ENCODE measurements at regions not wholly inside any gene's neighbourhood (a gene's known extent, or its start where the extent isn't known, plus 50 kb on each side); places are given as distances from the start of the nearest gene placed in this dataset.

GRCh38 chr2:65639156-65639864 is 206.9 kb upstream of the SPRED2 start:
- no peak for TF ChIP-seq CTCF (IDR thresholded peaks at IDR 0.05)
- DNase-seq (ENCODE audit: low spot score), result no peak
- Histone ChIP-seq H3K4me3 (no peak overlapping the region), H3K27ac (no peak overlapping the region)

- TF ChIP-seq CTCF (IDR thresholded peaks at IDR 0.05), result no peak
- Histone ChIP-seq H3K27ac (no peak overlapping the region), H3K4me3 (no peak overlapping the region)
- no peak for DNase-seq (ENCODE audit: low spot score)
Measured at GRCh38 chr2:65638443-65638842, 206.0 kb upstream of the SPRED2 start.

- no peak for TF ChIP-seq CTCF (IDR thresholded peaks at IDR 0.05)
- no peak overlapping the region for H3K27ac ChIP-seq
- DNase-seq (ENCODE audit: low spot score), result no peak
- H3K4me3 ChIP-seq, result no peak overlapping the region
Measured at GRCh38 chr2:65636813-65637483, 204.5 kb upstream of the SPRED2 start.

- no peak for DNase-seq (ENCODE audit: low spot score)
- no peak for TF ChIP-seq CTCF (IDR thresholded peaks at IDR 0.05)
- Histone ChIP-seq H3K27ac (no peak overlapping the region), H3K4me3 (no peak overlapping the region)
Measured at GRCh38 chr2:65636024-65636423, 203.6 kb upstream of the SPRED2 start.

- no peak for TF ChIP-seq CTCF (IDR thresholded peaks at IDR 0.05)
- no peak overlapping the region for H3K4me3 ChIP-seq
- DNase-seq (ENCODE audit: low spot score), result no peak
- no peak overlapping the region for H3K27ac ChIP-seq
Measured at GRCh38 chr2:65634304-65634703, 201.9 kb upstream of the SPRED2 start.

- no peak overlapping the region for H3K27ac ChIP-seq
- TF ChIP-seq CTCF (IDR thresholded peaks at IDR 0.05), result no peak
- no peak for DNase-seq (ENCODE audit: low spot score)
- no peak overlapping the region for H3K4me3 ChIP-seq
Measured at GRCh38 chr2:65630643-65631042, 198.2 kb upstream of the SPRED2 start.

GRCh38 chr2:65628156-65628555 is 195.8 kb upstream of the SPRED2 start:
- Histone ChIP-seq H3K27ac (no peak overlapping the region), H3K4me3 (no peak overlapping the region)
- DNase-seq (ENCODE audit: low spot score), result no peak
- no peak for TF ChIP-seq CTCF (IDR thresholded peaks at IDR 0.05)

All from coronary artery (tissue), 2 donors.